ENCODE measurements at regions not wholly inside any gene's neighbourhood (a gene's known extent, or its start where the extent isn't known, plus 50 kb on each side); places are given as distances from the start of the nearest gene placed in this dataset.

GRCh38 chr17:83196366-83196765, 117.0 kb downstream of the METRNL start:
- no peak for DNase-seq (ENCODE audit: low read depth)
- H3K36me3 ChIP-seq (ENCODE audit: control insufficient read depth, insufficient read depth, low read length), result no peaks in the 10 kb centered on the region
- peaks cover 4% of the 10 kb centered on the region for H3K27me3 ChIP-seq (ENCODE audit: control insufficient read depth, insufficient read depth, low read length)
- TF ChIP-seq CTCF (IDR thresholded peaks at IDR 0.05; ENCODE audit: insufficient read depth, low read length, poor library complexity, severe bottlenecking), result no peak
- H3K4me3 ChIP-seq (ENCODE audit: low read depth, low read length), result no peak overlapping the region

DNA sequence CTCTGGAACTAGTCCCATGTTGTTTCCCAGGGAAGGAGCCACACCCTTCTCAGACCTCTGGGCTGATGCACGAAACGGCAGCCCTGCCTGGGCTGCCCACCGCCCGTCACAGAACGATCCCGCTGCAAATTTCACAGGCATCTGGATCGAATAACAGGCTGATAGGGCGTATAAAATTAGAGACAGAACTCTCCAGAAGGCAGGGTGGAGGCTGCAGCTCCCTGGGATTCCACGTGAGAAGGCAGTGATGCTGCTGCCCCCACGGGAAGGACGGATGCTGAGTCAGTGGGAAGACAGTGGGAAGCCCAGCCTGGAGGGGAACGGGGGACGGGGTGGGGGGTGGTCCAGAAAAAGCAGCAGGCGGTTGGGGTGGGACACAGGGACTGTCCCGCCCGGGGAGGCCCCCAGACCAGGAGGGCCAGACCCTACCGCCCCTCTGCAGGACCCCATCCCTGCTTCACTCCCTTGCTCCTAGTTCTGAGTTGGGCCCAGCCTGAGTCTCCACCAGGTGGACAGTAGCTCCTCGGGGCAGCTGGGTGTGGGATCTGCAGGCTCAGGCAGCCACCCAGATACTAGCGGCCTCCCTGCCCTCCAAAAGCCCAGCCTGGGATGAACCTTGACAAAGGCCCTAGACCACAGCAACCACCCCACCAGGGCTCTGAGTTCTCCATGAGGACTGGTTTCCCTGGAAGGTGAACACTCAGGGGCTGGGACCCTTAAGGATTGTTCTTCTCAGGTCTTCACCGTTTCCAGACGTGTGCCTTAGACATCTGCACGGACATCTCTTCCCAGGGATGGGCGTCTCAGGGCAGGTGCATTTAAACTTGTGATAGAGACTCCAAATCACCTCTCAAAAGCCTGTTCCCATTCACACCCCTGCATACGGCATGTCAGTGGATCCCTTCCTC, 117.8 kb downstream of the METRNL start:
- no peak for DNase-seq (ENCODE audit: low read depth)
- no peak for TF ChIP-seq CTCF (IDR thresholded peaks at IDR 0.05; ENCODE audit: insufficient read depth, low read length, poor library complexity, severe bottlenecking)
- peaks cover 4% of the 10 kb centered on the region for H3K27me3 ChIP-seq (ENCODE audit: control insufficient read depth, insufficient read depth, low read length)

DNA sequence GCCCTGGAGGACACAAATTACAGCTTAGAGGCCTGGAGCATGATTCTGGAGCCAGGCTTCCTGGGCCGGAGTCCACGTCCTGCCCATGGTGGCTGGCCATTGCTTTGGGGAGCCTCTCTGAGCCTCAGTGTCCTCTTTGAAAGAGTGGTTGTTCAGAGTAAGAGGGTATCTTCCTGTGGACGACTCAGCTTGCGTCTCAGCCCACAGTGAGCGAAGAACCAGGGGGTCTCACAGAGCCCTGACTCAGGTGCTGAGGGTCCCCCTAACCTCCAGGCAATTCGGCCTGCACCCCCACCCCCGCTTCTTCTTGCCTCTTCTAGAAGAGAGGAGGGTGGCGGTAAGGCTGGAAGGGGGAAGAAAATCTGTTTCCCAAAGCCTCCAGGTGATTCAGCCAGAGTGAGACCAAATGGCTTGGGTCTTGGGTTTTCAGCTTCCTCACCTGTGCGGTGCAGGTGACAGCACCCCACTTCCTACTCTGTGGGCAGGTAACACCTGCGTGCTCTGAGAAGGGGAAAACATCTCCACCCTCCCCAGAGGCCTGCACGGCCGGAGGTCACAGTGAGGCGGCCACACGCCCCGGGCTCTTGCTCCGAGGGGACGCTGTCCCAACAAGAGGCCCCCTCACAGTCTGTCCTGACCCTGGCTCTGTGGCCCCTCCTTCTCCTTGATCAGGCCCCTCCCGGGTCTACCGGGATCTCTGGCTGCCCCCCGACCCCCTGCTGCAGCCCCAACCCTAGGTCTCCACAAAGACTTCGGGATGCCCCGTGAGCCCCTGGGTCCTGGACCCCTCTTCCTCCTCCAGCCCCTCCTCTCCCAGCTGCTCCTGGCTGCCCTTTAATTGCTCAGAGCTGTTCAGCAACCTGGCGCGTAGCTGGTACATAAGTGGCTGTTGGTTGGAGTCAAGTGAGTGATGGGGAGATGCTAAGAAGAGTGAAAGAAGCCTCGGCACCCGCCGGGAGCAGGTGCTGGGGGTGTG, 119.2 kb downstream of the METRNL start:
- Histone ChIP-seq H3K4me3 (ENCODE audit: low read depth, low read length) (no peak overlapping the region), H3K27me3 (ENCODE audit: control insufficient read depth, insufficient read depth, low read length) (peaks cover 4% of the 10 kb centered on the region), H3K36me3 (ENCODE audit: control insufficient read depth, insufficient read depth, low read length) (no peaks in the 10 kb centered on the region)
- no peak for DNase-seq (ENCODE audit: low read depth)
- TF ChIP-seq CTCF (IDR thresholded peaks at IDR 0.05; ENCODE audit: insufficient read depth, low read length, poor library complexity, severe bottlenecking), result no peak

More for the DNA sequence above, 117.8 kb downstream of the METRNL start:
- H3K4me3 ChIP-seq (ENCODE audit: low read depth, low read length), result no peak overlapping the region
- no peaks in the 10 kb centered on the region for H3K36me3 ChIP-seq (ENCODE audit: control insufficient read depth, insufficient read depth, low read length)

DNA sequence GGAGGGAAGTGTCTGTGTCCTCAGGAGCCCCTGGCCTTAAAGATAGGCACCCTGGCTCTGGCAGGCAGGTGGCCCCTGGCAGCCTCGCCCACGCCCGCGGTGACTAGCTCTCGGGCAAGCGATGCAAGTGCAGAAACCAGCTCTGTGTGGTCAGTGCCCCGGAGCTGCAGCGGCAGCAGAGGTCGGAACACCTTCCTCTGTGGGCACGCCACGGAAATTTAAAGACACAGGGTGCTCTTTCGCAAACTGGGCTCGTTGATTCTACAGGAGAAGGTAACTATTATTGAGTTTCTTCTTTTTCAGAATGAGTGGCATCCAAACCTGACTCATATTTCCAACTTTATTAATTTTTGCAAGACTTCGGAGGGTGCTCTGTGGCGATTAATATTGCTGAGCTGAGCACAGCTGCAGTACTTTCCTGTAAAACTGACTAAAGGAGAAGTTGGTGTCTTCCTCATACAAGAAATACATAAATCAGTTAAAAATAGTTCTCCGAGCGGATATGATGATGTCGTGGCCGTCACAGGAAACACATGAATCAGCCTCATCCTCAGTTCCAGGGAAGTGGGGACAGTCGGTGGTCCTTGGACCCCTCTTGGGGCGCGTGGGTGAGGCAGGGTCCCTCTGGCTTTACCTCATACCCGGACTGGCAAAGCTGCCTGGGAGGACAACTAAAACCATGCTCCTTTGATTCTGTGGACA, 120.2 kb downstream of the METRNL start:
- no peak overlapping the region for H3K4me3 ChIP-seq (ENCODE audit: low read depth, low read length)
- H3K36me3 ChIP-seq (ENCODE audit: control insufficient read depth, insufficient read depth, low read length), result no peaks in the 10 kb centered on the region
- DNase-seq (ENCODE audit: low read depth), result no peak
- peaks cover 4% of the 10 kb centered on the region for H3K27me3 ChIP-seq (ENCODE audit: control insufficient read depth, insufficient read depth, low read length)
- TF ChIP-seq CTCF (IDR thresholded peaks at IDR 0.05; ENCODE audit: insufficient read depth, low read length, poor library complexity, severe bottlenecking), result no peak

- Histone ChIP-seq H3K27me3 (ENCODE audit: control insufficient read depth, insufficient read depth, low read length) (peaks cover 4% of the 10 kb centered on the region), H3K36me3 (ENCODE audit: control insufficient read depth, insufficient read depth, low read length) (no peaks in the 10 kb centered on the region), H3K4me3 (ENCODE audit: low read depth, low read length) (no peak overlapping the region)
- no peak for TF ChIP-seq CTCF (IDR thresholded peaks at IDR 0.05; ENCODE audit: insufficient read depth, low read length, poor library complexity, severe bottlenecking)
- no peak for DNase-seq (ENCODE audit: low read depth)
Measured at GRCh38 chr17:83200231-83200699, 120.9 kb downstream of the METRNL start.

Measured in kidney epithelial cell (primary cell).